PC-9 (cell line): ENCODE measurements at regions not wholly inside any gene's neighbourhood (a gene's known extent, or its start where the extent isn't known, plus 50 kb on each side); places are given as distances from the start of the nearest gene placed in this dataset.

Experiments
- BruUV-seq: library from RNA; stranded (reverse); fragments of 400-500 nt; replicated peaks from 2 replicates; lab custom pipeline; 2021; lab: Mats Ljungman, UMichigan
- CTCF ChIA-PET: fragments of 300-600 bp; sonication (Branson Sonifier 250); formaldehyde crosslinking; loops from one replicate; lab custom pipeline; 2022; ENCODE audit warnings: antibody characterized with exemption; lab: Charles Lee
- POLR2A ChIA-PET: fragments of 300-600 bp; sonication (Branson Sonifier 250); formaldehyde crosslinking; loops from one replicate; lab custom pipeline; 2022; ENCODE audit warnings: antibody characterized with exemption; ENCODE audit not compliant: unreplicated experiment; lab: Charles Lee
- DNase-seq, 2 experiments: peaks; one replicate each; pipeline versions ENCODE4 v3.0.0 to v3.0.0-alpha.2; 2015 to 2022; ENCODE audit warnings: mixed read lengths in 1 of 2
- H2AFZ ChIP-seq: fragments of 200-600 bp; sonication (generic); 2 replicates; pipeline ENCODE4 v1.8.1; 2017; ENCODE audit warnings: antibody characterized with exemption
- H3F3A ChIP-seq: fragments of 200-600 bp; sonication (generic); 2 replicates; pipeline ENCODE4 v1.8.1; 2017; ENCODE audit warnings: antibody characterized with exemption, mild to moderate bottlenecking, low read depth; ENCODE audit not compliant: insufficient read depth
- H3K27ac ChIP-seq: fragments of 200-600 bp; sonication (generic); 2 replicates; pipeline ENCODE4 v1.6.1; 2016; ENCODE audit warnings: mixed run types
- H3K27me3 ChIP-seq: fragments of 200-600 bp; sonication (generic); 2 replicates; pipeline ENCODE4 v1.6.1; 2016; ENCODE audit warnings: low read depth, mixed run types; ENCODE audit not compliant: insufficient read depth
- H3K36me3 ChIP-seq: fragments of 200-600 bp; sonication (generic); 2 replicates; pipeline ENCODE4 v1.6.1; 2016; ENCODE audit warnings: low read depth, mixed run types
- H3K4me1 ChIP-seq: fragments of 200-600 bp; sonication (generic); replicated peaks from 2 replicates; pipeline ENCODE4 v1.6.1; 2016; ENCODE audit warnings: mixed run types; ENCODE audit not compliant: insufficient read depth
- H3K4me2 ChIP-seq: fragments of 200-600 bp; sonication (generic); 2 replicates; pipeline ENCODE4 v1.6.1; 2017; ENCODE audit warnings: mixed run types
- H3K4me3 ChIP-seq: fragments of 200-600 bp; sonication (generic); 2 replicates; pipeline ENCODE4 v1.6.1; 2016; ENCODE audit warnings: mixed run types
- H3K79me2 ChIP-seq: fragments of 200-600 bp; sonication (generic); 2 replicates; pipeline ENCODE4 v1.6.1; 2017; ENCODE audit warnings: low read depth, mixed run types
- H3K9me2 ChIP-seq: fragments of 200-600 bp; sonication (generic); 2 replicates; pipeline ENCODE4 v1.8.1; 2017; ENCODE audit warnings: mild to moderate bottlenecking; ENCODE audit not compliant: insufficient read depth
- H3K9me3 ChIP-seq: fragments of 200-600 bp; sonication (generic); 2 replicates; pipeline ENCODE4 v1.8.1; 2016; ENCODE audit warnings: low read depth; ENCODE audit not compliant: insufficient read depth
- H4K20me1 ChIP-seq: fragments of 200-600 bp; sonication (generic); 2 replicates; pipeline ENCODE4 v1.8.1; 2017; ENCODE audit not compliant: insufficient read depth
- EZH2 ChIP-seq: fragments of 200-600 bp; sonication (generic); IDR thresholded peaks from 2 replicates; pipeline ENCODE4 v1.8.0; 2017; ENCODE audit warnings: antibody characterized with exemption, low read depth
- intact Hi-C: fragments of 100-400 bp; cut with micrococcal nuclease; formaldehyde crosslinking; loops from one replicate; pipeline ENCODE4 v1.10.0; 2022; ENCODE audit not compliant: unreplicated experiment
- TF ChIP-seq, protein P1 (sequence below): fragments of 200-600 bp; sonication (generic); conservative IDR thresholded peaks from 2 replicates; pipeline ENCODE4 v1.6.1; 2017; ENCODE audit warnings: mixed run types, antibody characterized with exemption, mild to moderate bottlenecking, moderate library complexity

GRCh38 chr4:149113804-149114430, 671.7 kb upstream of the NR3C2 start:
- no TSS peak for BruUV-seq
- Histone ChIP-seq H3K4me2 (no peak overlapping the region), H3K27me3 (no peaks in the 10 kb centered on the region), H3K9me2 (no peaks in the 10 kb centered on the region), H3K27ac (no peak overlapping the region), H3K4me3 (no peak overlapping the region), H3K36me3 (no peaks in the 10 kb centered on the region), H4K20me1 (no peaks in the 10 kb centered on the region), H3K9me3 (no peaks in the 10 kb centered on the region), H2AFZ (no peak overlapping the region), H3K4me1 (no peaks in the 10 kb centered on the region), H3F3A (no peaks in the 10 kb centered on the region), H3K79me2 (no peaks in the 10 kb centered on the region)
- peak in 1 of 2 experiments; percentile 20 for DNase-seq
- TF ChIP-seq EZH2: no peak
- TF ChIP-seq, protein P1, sequence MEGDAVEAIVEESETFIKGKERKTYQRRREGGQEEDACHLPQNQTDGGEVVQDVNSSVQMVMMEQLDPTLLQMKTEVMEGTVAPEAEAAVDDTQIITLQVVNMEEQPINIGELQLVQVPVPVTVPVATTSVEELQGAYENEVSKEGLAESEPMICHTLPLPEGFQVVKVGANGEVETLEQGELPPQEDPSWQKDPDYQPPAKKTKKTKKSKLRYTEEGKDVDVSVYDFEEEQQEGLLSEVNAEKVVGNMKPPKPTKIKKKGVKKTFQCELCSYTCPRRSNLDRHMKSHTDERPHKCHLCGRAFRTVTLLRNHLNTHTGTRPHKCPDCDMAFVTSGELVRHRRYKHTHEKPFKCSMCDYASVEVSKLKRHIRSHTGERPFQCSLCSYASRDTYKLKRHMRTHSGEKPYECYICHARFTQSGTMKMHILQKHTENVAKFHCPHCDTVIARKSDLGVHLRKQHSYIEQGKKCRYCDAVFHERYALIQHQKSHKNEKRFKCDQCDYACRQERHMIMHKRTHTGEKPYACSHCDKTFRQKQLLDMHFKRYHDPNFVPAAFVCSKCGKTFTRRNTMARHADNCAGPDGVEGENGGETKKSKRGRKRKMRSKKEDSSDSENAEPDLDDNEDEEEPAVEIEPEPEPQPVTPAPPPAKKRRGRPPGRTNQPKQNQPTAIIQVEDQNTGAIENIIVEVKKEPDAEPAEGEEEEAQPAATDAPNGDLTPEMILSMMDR: no peak
- CTCF ChIA-PET: no interaction called here
- POLR2A ChIA-PET: interaction anchor here (0.6 to 0.7 kb wide), 2 partner anchors 22 to 158 kb away, joined by 3 read pairs; no protein-coding TSS in a partner anchor
- intact Hi-C loops: no loop called here

DNA sequence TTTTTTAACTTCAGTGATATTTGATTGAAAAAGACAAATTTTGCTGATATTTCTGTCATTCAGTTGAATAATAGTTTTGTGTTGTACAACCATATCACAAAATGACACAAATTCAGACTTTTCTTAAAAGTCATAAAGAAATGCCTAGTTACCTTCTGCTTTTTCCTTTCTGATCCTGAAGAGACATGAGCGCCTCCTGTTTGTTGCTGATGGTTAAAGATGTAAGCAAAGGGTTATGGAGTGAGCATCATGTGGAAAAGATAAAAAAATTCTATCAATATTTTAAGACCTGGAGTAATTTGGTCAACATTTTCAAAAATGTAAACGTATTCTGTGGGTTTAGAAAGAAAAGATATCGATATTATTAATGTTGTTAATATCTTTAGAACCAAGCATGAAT, 669.9 kb upstream of the NR3C2 start:
- no peaks in the 10 kb centered on the region for H3K79me2 ChIP-seq
- no peaks in the 10 kb centered on the region for H3K9me3 ChIP-seq
- no peak for DNase-seq
- CTCF ChIA-PET: no interaction called here
- H3K4me3 ChIP-seq: no peak overlapping the region
- H3K4me1 ChIP-seq: no peaks in the 10 kb centered on the region
- no peak overlapping the region for H3K27ac ChIP-seq
- no peaks in the 10 kb centered on the region for H3F3A ChIP-seq
- TF ChIP-seq, protein P1: no peak
- no peak for TF ChIP-seq EZH2
- no peaks in the 10 kb centered on the region for H3K9me2 ChIP-seq
- no peaks in the 10 kb centered on the region for H3K27me3 ChIP-seq
- no TSS peak for BruUV-seq
- intact Hi-C loops: no loop called here
- H2AFZ ChIP-seq: no peak overlapping the region
- H4K20me1 ChIP-seq: no peaks in the 10 kb centered on the region
- no peak overlapping the region for H3K4me2 ChIP-seq
- POLR2A ChIA-PET: no interaction called here
- no peaks in the 10 kb centered on the region for H3K36me3 ChIP-seq

- ChIA-PET CTCF (no interaction called here), POLR2A (no interaction called here)
- H3K27me3 ChIP-seq: no peaks in the 10 kb centered on the region
- TF ChIP-seq EZH2: no peak
- TF ChIP-seq, protein P1: no peak
- H3K36me3 ChIP-seq: no peaks in the 10 kb centered on the region
- H3K79me2 ChIP-seq: no peaks in the 10 kb centered on the region
- H2AFZ ChIP-seq: no peak overlapping the region
- no peaks in the 10 kb centered on the region for H4K20me1 ChIP-seq
- H3F3A ChIP-seq: no peaks in the 10 kb centered on the region
- H3K9me2 ChIP-seq: no peaks in the 10 kb centered on the region
- H3K4me3 ChIP-seq: no peak overlapping the region
- H3K4me2 ChIP-seq: no peak overlapping the region
- intact Hi-C loops: no loop called here
- no peak overlapping the region for H3K27ac ChIP-seq
- H3K9me3 ChIP-seq: no peaks in the 10 kb centered on the region
- H3K4me1 ChIP-seq: no peaks in the 10 kb centered on the region
- BruUV-seq: no TSS peak
- no peak for DNase-seq
Observed at GRCh38 chr4:149110481-149110880, 668.3 kb upstream of the NR3C2 start.
